ENCODE measurements at regions not wholly inside any gene's neighbourhood (a gene's known extent, or its start where the extent isn't known, plus 50 kb on each side); places are given as distances from the start of the nearest gene placed in this dataset.

DNA sequence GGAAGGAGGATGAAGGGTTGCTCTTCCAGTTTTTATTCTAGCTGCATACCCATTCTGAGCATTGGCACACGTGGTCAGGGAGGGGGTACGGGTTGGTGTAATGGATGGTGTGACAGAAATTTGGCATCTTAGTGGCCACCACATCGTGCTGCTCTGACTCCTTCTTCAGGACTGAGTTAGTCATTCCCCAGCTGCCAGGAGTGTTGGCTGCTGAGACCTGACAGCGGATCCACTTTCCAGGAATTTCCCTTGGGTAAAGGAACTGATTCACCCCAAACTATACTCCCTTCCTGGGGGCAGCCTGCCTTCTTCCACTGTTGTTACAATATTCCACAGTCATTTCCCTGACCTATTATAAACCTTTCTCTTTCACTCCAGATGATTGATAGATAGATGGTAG is 595.5 kb upstream of the KLHL1 start:
- Histone ChIP-seq H3K4ac (ENCODE audit: low read depth, low read length) (no peak overlapping the region), H3K14ac (ENCODE audit: insufficient read depth, low read length) (no peak overlapping the region), H3K18ac (ENCODE audit: insufficient read length, low read depth, low read length) (no peak overlapping the region), H4K8ac (replicated peaks; ENCODE audit: insufficient read length, low read depth, low read length) (no peak overlapping the region), H2BK15ac (ENCODE audit: low read depth, low read length) (no peak overlapping the region), H2BK5ac (ENCODE audit: insufficient read length, low read length) (no peak overlapping the region), H3K23ac (ENCODE audit: insufficient read length, low read depth, low read length) (no peak overlapping the region), H4K5ac (ENCODE audit: insufficient read length, low read depth, low read length) (no peak overlapping the region), H3K23me2 (ENCODE audit: insufficient read length, low read depth, low read length, poor library complexity, severe bottlenecking) (no peaks in the 10 kb centered on the region), H4K91ac (ENCODE audit: insufficient read length, low read depth, low read length) (no peak overlapping the region), H3K9me3 (ENCODE audit: control insufficient read depth, low read depth, low read length) (no peaks in the 10 kb centered on the region), H3T11ph (ENCODE audit: low read length) (no peak overlapping the region), H3K27me3 (ENCODE audit: insufficient read depth, low read length) (no peaks in the 10 kb centered on the region), H3K4me1 (ENCODE audit: insufficient read depth, low read length) (no peaks in the 10 kb centered on the region), H2AK5ac (ENCODE audit: insufficient read length, low read length) (no peak overlapping the region), H2BK120ac (ENCODE audit: low read depth, low read length, poor library complexity, severe bottlenecking) (no peak overlapping the region), H4K20me1 (ENCODE audit: control insufficient read depth, insufficient read depth, insufficient read length) (no peaks in the 10 kb centered on the region), H3K79me1 (ENCODE audit: insufficient read depth, low read depth, low read length, poor library complexity, severe bottlenecking) (no peaks in the 10 kb centered on the region), H3K4me2 (ENCODE audit: insufficient read depth, insufficient read length, low read length) (no peak overlapping the region), H3K56ac (ENCODE audit: insufficient read length, low read depth, low read length) (no peak overlapping the region), H2BK12ac (ENCODE audit: insufficient read length, low read depth, low read length) (no peak overlapping the region), H3K79me2 (ENCODE audit: insufficient read depth, low read length) (no peaks in the 10 kb centered on the region), H3K27ac (ENCODE audit: insufficient read length, low read depth, low read length) (no peak overlapping the region), H2AFZ (ENCODE audit: low read length) (no peak overlapping the region), H2BK20ac (ENCODE audit: low read depth, low read length, poor library complexity, severe bottlenecking) (no peak overlapping the region), H3K9ac (ENCODE audit: extremely low read depth, insufficient read length, low read length) (no peak overlapping the region)
- Mint-ChIP-seq H3K36me3 (ENCODE audit: insufficient read depth in 1 of 3, low read depth in 3 of 3) (no peaks in the 10 kb centered on the region), H3K4me1 (no peaks in the 10 kb centered on the region), H3K9me3 (no peaks in the 10 kb centered on the region; a peak in 1 of 5 replicates), H3K4me3 (no peak overlapping the region), H3K27ac (no peak overlapping the region), H3K27me3 (ENCODE audit: low read depth) (no peaks in the 10 kb centered on the region; the same call in none of the 2 replicates)
- WGBS (ENCODE audit: extremely low coverage, insufficient read length, low lambda C conversion rate): no CpG with 5 or more reads among the region's 4 CpGs
- TF ChIP-seq, protein P1, sequence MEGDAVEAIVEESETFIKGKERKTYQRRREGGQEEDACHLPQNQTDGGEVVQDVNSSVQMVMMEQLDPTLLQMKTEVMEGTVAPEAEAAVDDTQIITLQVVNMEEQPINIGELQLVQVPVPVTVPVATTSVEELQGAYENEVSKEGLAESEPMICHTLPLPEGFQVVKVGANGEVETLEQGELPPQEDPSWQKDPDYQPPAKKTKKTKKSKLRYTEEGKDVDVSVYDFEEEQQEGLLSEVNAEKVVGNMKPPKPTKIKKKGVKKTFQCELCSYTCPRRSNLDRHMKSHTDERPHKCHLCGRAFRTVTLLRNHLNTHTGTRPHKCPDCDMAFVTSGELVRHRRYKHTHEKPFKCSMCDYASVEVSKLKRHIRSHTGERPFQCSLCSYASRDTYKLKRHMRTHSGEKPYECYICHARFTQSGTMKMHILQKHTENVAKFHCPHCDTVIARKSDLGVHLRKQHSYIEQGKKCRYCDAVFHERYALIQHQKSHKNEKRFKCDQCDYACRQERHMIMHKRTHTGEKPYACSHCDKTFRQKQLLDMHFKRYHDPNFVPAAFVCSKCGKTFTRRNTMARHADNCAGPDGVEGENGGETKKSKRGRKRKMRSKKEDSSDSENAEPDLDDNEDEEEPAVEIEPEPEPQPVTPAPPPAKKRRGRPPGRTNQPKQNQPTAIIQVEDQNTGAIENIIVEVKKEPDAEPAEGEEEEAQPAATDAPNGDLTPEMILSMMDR (conservative IDR thresholded peaks at IDR 0.05): no peak
- DNase-seq: no peak
